ENCODE measurements at regions not wholly inside any gene's neighbourhood (a gene's known extent, or its start where the extent isn't known, plus 50 kb on each side); places are given as distances from the start of the nearest gene placed in this dataset.
A peak's percentile ranks its signal among the peaks of the same experiment; 100 is the strongest.

GRCh38 chrX:82196866-82197265 is 995.0 kb downstream of the SH3BGRL start:
- H3K4me2 ChIP-seq, result no peak overlapping the region
- H3K27ac ChIP-seq, result no peak overlapping the region
- no peaks in the 10 kb centered on the region for H3K4me1 ChIP-seq
- no peak overlapping the region for H3K4me3 ChIP-seq
- no peak for TF ChIP-seq PBX3 (IDR thresholded peaks at IDR 0.05)
- no peak for TF ChIP-seq ZSCAN20 (CRISPR knock-in tag; IDR thresholded peaks at IDR 0.05)
- TF ChIP-seq NFE2L2 (conservative IDR thresholded peaks at IDR 0.05; ENCODE audit: low read length), result no peak
- TF ChIP-seq HOXB13 (CRISPR knock-in tag; IDR thresholded peaks at IDR 0.05; ENCODE audit: low read depth), result no peak
- no peak for TF ChIP-seq TP53 (CRISPR knock-in tag; IDR thresholded peaks at IDR 0.05)
- no peak for TF ChIP-seq HES2 (IDR thresholded peaks at IDR 0.05)
- no peak for TF ChIP-seq ESRRA (IDR thresholded peaks at IDR 0.05; ENCODE audit: borderline replicate concordance, low read length)
- no peak for TF ChIP-seq MAFK (IDR thresholded peaks at IDR 0.05; ENCODE audit: partially characterized antibody)
- TF ChIP-seq, protein P1, sequence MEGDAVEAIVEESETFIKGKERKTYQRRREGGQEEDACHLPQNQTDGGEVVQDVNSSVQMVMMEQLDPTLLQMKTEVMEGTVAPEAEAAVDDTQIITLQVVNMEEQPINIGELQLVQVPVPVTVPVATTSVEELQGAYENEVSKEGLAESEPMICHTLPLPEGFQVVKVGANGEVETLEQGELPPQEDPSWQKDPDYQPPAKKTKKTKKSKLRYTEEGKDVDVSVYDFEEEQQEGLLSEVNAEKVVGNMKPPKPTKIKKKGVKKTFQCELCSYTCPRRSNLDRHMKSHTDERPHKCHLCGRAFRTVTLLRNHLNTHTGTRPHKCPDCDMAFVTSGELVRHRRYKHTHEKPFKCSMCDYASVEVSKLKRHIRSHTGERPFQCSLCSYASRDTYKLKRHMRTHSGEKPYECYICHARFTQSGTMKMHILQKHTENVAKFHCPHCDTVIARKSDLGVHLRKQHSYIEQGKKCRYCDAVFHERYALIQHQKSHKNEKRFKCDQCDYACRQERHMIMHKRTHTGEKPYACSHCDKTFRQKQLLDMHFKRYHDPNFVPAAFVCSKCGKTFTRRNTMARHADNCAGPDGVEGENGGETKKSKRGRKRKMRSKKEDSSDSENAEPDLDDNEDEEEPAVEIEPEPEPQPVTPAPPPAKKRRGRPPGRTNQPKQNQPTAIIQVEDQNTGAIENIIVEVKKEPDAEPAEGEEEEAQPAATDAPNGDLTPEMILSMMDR (IDR thresholded peaks at IDR 0.05), result no peak
- no peak for TF ChIP-seq RAD21 (conservative IDR thresholded peaks at IDR 0.05 in 1 of 2, IDR thresholded peaks at IDR 0.05 in 1 of 2)
- TF ChIP-seq, protein P2, sequence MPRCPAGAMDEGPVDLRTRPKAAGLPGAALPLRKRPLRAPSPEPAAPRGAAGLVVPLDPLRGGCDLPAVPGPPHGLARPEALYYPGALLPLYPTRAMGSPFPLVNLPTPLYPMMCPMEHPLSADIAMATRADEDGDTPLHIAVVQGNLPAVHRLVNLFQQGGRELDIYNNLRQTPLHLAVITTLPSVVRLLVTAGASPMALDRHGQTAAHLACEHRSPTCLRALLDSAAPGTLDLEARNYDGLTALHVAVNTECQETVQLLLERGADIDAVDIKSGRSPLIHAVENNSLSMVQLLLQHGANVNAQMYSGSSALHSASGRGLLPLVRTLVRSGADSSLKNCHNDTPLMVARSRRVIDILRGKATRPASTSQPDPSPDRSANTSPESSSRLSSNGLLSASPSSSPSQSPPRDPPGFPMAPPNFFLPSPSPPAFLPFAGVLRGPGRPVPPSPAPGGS (IDR thresholded peaks at IDR 0.05), result no peak
- no peak for TF ChIP-seq EP300 (IDR thresholded peaks at IDR 0.05)
- no peak for TF ChIP-seq PHF8 (IDR thresholded peaks at IDR 0.05; ENCODE audit: borderline replicate concordance, low read depth)
- TF ChIP-seq TFCP2L1 (CRISPR knock-in tag; IDR thresholded peaks at IDR 0.05), result no peak
- TF ChIP-seq ZFP36 (IDR thresholded peaks at IDR 0.05; ENCODE audit: borderline replicate concordance, partially characterized antibody), result no peak
- no peak for TF ChIP-seq POLR2A (IDR thresholded peaks at IDR 0.05; ENCODE audit: low read length)
- no peak for ATAC-seq
- 20% methylated on average over 1 of the region's 1 CpG for WGBS (ENCODE audit: missing lambda C conversion rate)
- no peak for DNase-seq (ENCODE audit: low read depth in 1 of 2, low spot score in 1 of 2)
- ChIA-PET POLR2A (no interaction called here), CTCF (no interaction called here)
- FAIRE-seq, result no peak
- no peaks in the 10 kb centered on the region for H3K9me3 ChIP-seq

GRCh38 chrX:82208975-82209374 is 1007.1 kb downstream of the SH3BGRL start:
- ChIA-PET POLR2A (no interaction called here), CTCF (no interaction called here)
- H3K4me3 ChIP-seq, result no peak overlapping the region
- ATAC-seq (no peak), FAIRE-seq (peak; percentile 49), DNase-seq (ENCODE audit: low read depth in 1 of 2, low spot score in 1 of 2) (no peak)
- H3K4me1 ChIP-seq, result no peaks in the 10 kb centered on the region
- TF ChIP-seq ESRRA (IDR thresholded peaks at IDR 0.05; ENCODE audit: borderline replicate concordance, low read length) (no peak), GATA3 (IDR thresholded peaks at IDR 0.05; ENCODE audit: borderline replicate concordance) (no peak), RFX5 (IDR thresholded peaks at IDR 0.05) (no peak), MAX (IDR thresholded peaks at IDR 0.05) (no peak)
- WGBS (ENCODE audit: missing lambda C conversion rate), result 3% methylated on average over 3 of the region's 3 CpGs
- no peak overlapping the region for H3K27ac ChIP-seq
- no peaks in the 10 kb centered on the region for H3K9me3 ChIP-seq
- no peak overlapping the region for H3K4me2 ChIP-seq

GRCh38 chrX:82218361-82218760 is 1016.5 kb downstream of the SH3BGRL start:
- no peak overlapping the region for H3K4me3 ChIP-seq
- WGBS (ENCODE audit: missing lambda C conversion rate), result 0% methylated on average over 2 of the region's 2 CpGs
- no peak for FAIRE-seq
- no peaks in the 10 kb centered on the region for H3K4me1 ChIP-seq
- DNase-seq (ENCODE audit: low read depth in 1 of 2, low spot score in 1 of 2), result peak in 1 of 2 experiments; percentile 39
- no peaks in the 10 kb centered on the region for H3K9me3 ChIP-seq
- no peak for TF ChIP-seq JUN (IDR thresholded peaks at IDR 0.05)
- TF ChIP-seq CEBPB (IDR thresholded peaks at IDR 0.05), result peak in 1 of 2 experiments; percentile 48; a peak in 1 of 4 replicates
- no peak for TF ChIP-seq EP300 (IDR thresholded peaks at IDR 0.05)
- no peak for TF ChIP-seq HMGXB4 (CRISPR knock-in tag; IDR thresholded peaks at IDR 0.05; ENCODE audit: borderline replicate concordance)
- TF ChIP-seq RAD21 (conservative IDR thresholded peaks at IDR 0.05 in 1 of 2, IDR thresholded peaks at IDR 0.05 in 1 of 2), result peak in 1 of 2 experiments; percentile 40; a peak in 1 of 5 replicates
- POLR2A ChIA-PET, result no interaction called here
- ATAC-seq, result no peak
- CTCF ChIA-PET, result interaction anchor here (1.0 to 1.4 kb wide), 2 partner anchors 11 to 1417 kb away, joined by 4 read pairs; no protein-coding TSS in a partner anchor
- no peak overlapping the region for H3K27ac ChIP-seq
- no peak overlapping the region for H3K4me2 ChIP-seq
